ENCODE measurements at regions not wholly inside any gene's neighbourhood (a gene's known extent, or its start where the extent isn't known, plus 50 kb on each side); places are given as distances from the start of the nearest gene placed in this dataset.

- DNase-seq (no peak), ATAC-seq (no peak)
- no peak for TF ChIP-seq CTCF (IDR thresholded peaks at IDR 0.05)
- H3K9me3 ChIP-seq: no peaks in the 10 kb centered on the region
- intact Hi-C loops (cut with DNase I): no loop called here
- no peaks in the 10 kb centered on the region for H3K27me3 ChIP-seq
- no peak overlapping the region for H3K4me3 ChIP-seq
- no peaks in the 10 kb centered on the region for H3K4me1 ChIP-seq
- H3K27ac ChIP-seq: no peak overlapping the region
- H3K36me3 ChIP-seq: no peaks in the 10 kb centered on the region
Measured at GRCh38 chr5:8058616-8059190, 189.8 kb downstream of the MTRR start.

- H3K4me1 ChIP-seq: no peaks in the 10 kb centered on the region
- H3K27ac ChIP-seq: no peak overlapping the region
- DNase-seq (no peak), ATAC-seq (no peak)
- H3K36me3 ChIP-seq: no peaks in the 10 kb centered on the region
- intact Hi-C loops (cut with DNase I): no loop called here
- H3K4me3 ChIP-seq: no peak overlapping the region
- no peak for TF ChIP-seq CTCF (IDR thresholded peaks at IDR 0.05)
- no peaks in the 10 kb centered on the region for H3K9me3 ChIP-seq
- H3K27me3 ChIP-seq: no peaks in the 10 kb centered on the region
Measured at GRCh38 chr5:8059337-8059736, 190.4 kb downstream of the MTRR start.

GRCh38 chr5:8060235-8060952 is 191.4 kb downstream of the MTRR start:
- no peak for TF ChIP-seq CTCF (IDR thresholded peaks at IDR 0.05)
- no peak for DNase-seq
- Histone ChIP-seq H3K4me3 (no peak overlapping the region), H3K4me1 (no peaks in the 10 kb centered on the region), H3K36me3 (no peaks in the 10 kb centered on the region), H3K9me3 (no peaks in the 10 kb centered on the region), H3K27me3 (no peaks in the 10 kb centered on the region), H3K27ac (no peak overlapping the region)
- intact Hi-C loops (cut with DNase I): no loop called here
- no peak for ATAC-seq

DNA sequence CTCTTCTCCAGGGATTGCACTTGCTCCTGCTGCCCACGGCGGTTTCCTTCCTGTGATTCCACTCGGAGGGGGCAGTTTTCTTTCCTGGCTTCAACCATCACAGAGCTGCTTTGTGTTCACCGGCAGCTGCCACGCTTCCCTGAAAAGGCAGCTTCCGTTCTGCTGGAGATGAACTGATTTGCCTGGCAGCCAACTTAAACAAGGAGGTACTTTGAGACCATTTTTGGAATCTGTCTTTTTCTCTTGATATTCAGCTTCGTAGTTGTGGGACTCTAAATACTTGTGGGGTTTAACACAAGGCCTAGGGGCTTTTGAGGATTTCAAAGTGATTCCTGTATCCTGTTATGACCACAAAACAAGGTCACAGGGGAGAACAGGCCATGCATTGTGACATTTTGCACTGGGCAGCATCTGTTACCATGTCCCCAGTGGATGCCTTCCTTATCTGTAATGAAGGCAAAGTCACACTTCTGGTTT is 192.0 kb downstream of the MTRR start:
- no peaks in the 10 kb centered on the region for H3K9me3 ChIP-seq
- no peak for TF ChIP-seq CTCF (IDR thresholded peaks at IDR 0.05)
- no peaks in the 10 kb centered on the region for H3K27me3 ChIP-seq
- no peak for DNase-seq
- H3K4me3 ChIP-seq: no peak overlapping the region
- H3K4me1 ChIP-seq: no peaks in the 10 kb centered on the region
- H3K27ac ChIP-seq: no peak overlapping the region
- intact Hi-C loops (cut with DNase I): no loop called here
- no peak for ATAC-seq
- no peaks in the 10 kb centered on the region for H3K36me3 ChIP-seq

GRCh38 chr5:8062521-8062920 is 193.6 kb downstream of the MTRR start:
- no peak overlapping the region for H3K27ac ChIP-seq
- ATAC-seq: no peak
- H3K27me3 ChIP-seq: no peaks in the 10 kb centered on the region
- no peak for DNase-seq
- no peak for TF ChIP-seq CTCF (IDR thresholded peaks at IDR 0.05)
- no peaks in the 10 kb centered on the region for H3K36me3 ChIP-seq
- H3K4me3 ChIP-seq: no peak overlapping the region
- H3K9me3 ChIP-seq: no peaks in the 10 kb centered on the region
- intact Hi-C loops (cut with DNase I): no loop called here
- no peaks in the 10 kb centered on the region for H3K4me1 ChIP-seq

Data from left lung (tissue), 4 donors.